ENCODE measurements at regions not wholly inside any gene's neighbourhood (a gene's known extent, or its start where the extent isn't known, plus 50 kb on each side); places are given as distances from the start of the nearest gene placed in this dataset.

DNA sequence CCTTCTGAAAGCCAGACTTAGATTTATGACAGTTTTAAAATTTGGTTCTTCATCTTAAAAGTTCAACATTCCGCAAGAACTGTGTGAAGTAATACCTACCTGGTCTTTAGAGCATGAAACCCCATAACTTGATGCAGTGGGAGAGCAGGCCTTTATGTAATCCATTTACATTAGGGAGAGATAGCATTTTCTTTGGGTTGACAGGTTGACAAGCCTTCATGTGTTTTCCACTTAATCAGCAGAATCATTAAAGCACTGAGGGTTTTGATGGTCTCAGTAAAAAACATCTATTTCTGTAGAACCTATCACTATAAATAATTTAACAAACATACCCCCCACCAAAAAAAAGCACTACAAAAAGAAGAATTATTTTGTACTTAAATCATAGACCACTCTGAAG, 121.6 kb upstream of the KIF2A start (continued):
- TF ChIP-seq, protein P1, sequence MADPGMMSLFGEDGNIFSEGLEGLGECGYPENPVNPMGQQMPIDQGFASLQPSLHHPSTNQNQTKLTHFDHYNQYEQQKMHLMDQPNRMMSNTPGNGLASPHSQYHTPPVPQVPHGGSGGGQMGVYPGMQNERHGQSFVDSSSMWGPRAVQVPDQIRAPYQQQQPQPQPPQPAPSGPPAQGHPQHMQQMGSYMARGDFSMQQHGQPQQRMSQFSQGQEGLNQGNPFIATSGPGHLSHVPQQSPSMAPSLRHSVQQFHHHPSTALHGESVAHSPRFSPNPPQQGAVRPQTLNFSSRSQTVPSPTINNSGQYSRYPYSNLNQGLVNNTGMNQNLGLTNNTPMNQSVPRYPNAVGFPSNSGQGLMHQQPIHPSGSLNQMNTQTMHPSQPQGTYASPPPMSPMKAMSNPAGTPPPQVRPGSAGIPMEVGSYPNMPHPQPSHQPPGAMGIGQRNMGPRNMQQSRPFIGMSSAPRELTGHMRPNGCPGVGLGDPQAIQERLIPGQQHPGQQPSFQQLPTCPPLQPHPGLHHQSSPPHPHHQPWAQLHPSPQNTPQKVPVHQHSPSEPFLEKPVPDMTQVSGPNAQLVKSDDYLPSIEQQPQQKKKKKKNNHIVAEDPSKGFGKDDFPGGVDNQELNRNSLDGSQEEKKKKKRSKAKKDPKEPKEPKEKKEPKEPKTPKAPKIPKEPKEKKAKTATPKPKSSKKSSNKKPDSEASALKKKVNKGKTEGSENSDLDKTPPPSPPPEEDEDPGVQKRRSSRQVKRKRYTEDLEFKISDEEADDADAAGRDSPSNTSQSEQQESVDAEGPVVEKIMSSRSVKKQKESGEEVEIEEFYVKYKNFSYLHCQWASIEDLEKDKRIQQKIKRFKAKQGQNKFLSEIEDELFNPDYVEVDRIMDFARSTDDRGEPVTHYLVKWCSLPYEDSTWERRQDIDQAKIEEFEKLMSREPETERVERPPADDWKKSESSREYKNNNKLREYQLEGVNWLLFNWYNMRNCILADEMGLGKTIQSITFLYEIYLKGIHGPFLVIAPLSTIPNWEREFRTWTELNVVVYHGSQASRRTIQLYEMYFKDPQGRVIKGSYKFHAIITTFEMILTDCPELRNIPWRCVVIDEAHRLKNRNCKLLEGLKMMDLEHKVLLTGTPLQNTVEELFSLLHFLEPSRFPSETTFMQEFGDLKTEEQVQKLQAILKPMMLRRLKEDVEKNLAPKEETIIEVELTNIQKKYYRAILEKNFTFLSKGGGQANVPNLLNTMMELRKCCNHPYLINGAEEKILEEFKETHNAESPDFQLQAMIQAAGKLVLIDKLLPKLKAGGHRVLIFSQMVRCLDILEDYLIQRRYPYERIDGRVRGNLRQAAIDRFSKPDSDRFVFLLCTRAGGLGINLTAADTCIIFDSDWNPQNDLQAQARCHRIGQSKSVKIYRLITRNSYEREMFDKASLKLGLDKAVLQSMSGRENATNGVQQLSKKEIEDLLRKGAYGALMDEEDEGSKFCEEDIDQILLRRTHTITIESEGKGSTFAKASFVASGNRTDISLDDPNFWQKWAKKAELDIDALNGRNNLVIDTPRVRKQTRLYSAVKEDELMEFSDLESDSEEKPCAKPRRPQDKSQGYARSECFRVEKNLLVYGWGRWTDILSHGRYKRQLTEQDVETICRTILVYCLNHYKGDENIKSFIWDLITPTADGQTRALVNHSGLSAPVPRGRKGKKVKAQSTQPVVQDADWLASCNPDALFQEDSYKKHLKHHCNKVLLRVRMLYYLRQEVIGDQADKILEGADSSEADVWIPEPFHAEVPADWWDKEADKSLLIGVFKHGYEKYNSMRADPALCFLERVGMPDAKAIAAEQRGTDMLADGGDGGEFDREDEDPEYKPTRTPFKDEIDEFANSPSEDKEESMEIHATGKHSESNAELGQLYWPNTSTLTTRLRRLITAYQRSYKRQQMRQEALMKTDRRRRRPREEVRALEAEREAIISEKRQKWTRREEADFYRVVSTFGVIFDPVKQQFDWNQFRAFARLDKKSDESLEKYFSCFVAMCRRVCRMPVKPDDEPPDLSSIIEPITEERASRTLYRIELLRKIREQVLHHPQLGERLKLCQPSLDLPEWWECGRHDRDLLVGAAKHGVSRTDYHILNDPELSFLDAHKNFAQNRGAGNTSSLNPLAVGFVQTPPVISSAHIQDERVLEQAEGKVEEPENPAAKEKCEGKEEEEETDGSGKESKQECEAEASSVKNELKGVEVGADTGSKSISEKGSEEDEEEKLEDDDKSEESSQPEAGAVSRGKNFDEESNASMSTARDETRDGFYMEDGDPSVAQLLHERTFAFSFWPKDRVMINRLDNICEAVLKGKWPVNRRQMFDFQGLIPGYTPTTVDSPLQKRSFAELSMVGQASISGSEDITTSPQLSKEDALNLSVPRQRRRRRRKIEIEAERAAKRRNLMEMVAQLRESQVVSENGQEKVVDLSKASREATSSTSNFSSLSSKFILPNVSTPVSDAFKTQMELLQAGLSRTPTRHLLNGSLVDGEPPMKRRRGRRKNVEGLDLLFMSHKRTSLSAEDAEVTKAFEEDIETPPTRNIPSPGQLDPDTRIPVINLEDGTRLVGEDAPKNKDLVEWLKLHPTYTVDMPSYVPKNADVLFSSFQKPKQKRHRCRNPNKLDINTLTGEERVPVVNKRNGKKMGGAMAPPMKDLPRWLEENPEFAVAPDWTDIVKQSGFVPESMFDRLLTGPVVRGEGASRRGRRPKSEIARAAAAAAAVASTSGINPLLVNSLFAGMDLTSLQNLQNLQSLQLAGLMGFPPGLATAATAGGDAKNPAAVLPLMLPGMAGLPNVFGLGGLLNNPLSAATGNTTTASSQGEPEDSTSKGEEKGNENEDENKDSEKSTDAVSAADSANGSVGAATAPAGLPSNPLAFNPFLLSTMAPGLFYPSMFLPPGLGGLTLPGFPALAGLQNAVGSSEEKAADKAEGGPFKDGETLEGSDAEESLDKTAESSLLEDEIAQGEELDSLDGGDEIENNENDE (IDR thresholded peaks at IDR 0.05; ENCODE audit: insufficient replicate concordance, low read length): no peak
- TF ChIP-seq PHF8 (conservative IDR thresholded peaks at IDR 0.05; ENCODE audit: low read depth, low read length): no peak
- TF ChIP-seq GABPA (IDR thresholded peaks at IDR 0.05; ENCODE audit: borderline replicate concordance, insufficient read depth, low read length): no peak
- no peak for TF ChIP-seq TAF7 (optimal IDR thresholded peaks at IDR 0.05; ENCODE audit: borderline replicate concordance, low read depth, low read length)
- no peak for TF ChIP-seq BCL11A (IDR thresholded peaks at IDR 0.05; ENCODE audit: low read depth in 2 of 2, low read length in 2 of 2)
- TF ChIP-seq SP4 (IDR thresholded peaks at IDR 0.05; ENCODE audit: low read length): no peak
- TF ChIP-seq, protein P2, sequence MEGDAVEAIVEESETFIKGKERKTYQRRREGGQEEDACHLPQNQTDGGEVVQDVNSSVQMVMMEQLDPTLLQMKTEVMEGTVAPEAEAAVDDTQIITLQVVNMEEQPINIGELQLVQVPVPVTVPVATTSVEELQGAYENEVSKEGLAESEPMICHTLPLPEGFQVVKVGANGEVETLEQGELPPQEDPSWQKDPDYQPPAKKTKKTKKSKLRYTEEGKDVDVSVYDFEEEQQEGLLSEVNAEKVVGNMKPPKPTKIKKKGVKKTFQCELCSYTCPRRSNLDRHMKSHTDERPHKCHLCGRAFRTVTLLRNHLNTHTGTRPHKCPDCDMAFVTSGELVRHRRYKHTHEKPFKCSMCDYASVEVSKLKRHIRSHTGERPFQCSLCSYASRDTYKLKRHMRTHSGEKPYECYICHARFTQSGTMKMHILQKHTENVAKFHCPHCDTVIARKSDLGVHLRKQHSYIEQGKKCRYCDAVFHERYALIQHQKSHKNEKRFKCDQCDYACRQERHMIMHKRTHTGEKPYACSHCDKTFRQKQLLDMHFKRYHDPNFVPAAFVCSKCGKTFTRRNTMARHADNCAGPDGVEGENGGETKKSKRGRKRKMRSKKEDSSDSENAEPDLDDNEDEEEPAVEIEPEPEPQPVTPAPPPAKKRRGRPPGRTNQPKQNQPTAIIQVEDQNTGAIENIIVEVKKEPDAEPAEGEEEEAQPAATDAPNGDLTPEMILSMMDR (IDR thresholded peaks at IDR 0.05; ENCODE audit: control extremely low read depth in 1 of 3, insufficient read depth in 1 of 3, low read depth in 1 of 3, low read length in 3 of 3): no peak
- TF ChIP-seq, protein P3, sequence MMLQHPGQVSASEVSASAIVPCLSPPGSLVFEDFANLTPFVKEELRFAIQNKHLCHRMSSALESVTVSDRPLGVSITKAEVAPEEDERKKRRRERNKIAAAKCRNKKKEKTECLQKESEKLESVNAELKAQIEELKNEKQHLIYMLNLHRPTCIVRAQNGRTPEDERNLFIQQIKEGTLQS (IDR thresholded peaks at IDR 0.05; ENCODE audit: insufficient read depth, low read depth, low read length): no peak
- TF ChIP-seq HDAC6 (IDR thresholded peaks at IDR 0.05; ENCODE audit: low read depth, low read length): no peak
